GM10847 (cell line): ENCODE measurements at regions not wholly inside any gene's neighbourhood (a gene's known extent, or its start where the extent isn't known, plus 50 kb on each side); places are given as distances from the start of the nearest gene placed in this dataset.

Experiments used
- POLR2A ChIP-seq: IDR thresholded peaks from 2 replicates; pipeline ENCODE4 v1.6.1; 2011; ENCODE audit not compliant: insufficient read length; ENCODE audit errors: extremely low read depth

- TF ChIP-seq POLR2A = no peak
Measured at GRCh38 chr5:123753180-123753936, 241.4 kb downstream of the CSNK1G3 start.

GRCh38 chr5:123752552-123753179 lies 240.7 kb downstream of the CSNK1G3 start:
- TF ChIP-seq POLR2A = no peak

GRCh38 chr5:123751670-123752069 lies 239.7 kb downstream of the CSNK1G3 start:
- TF ChIP-seq POLR2A = no peak

GRCh38 chr5:123748239-123748638 lies 236.3 kb downstream of the CSNK1G3 start:
- no peak for TF ChIP-seq POLR2A

- TF ChIP-seq POLR2A = no peak
Measured at GRCh38 chr5:123746683-123747360, 234.8 kb downstream of the CSNK1G3 start.

- no peak for TF ChIP-seq POLR2A
Measured at GRCh38 chr5:123743990-123744583, 232.1 kb downstream of the CSNK1G3 start.

- TF ChIP-seq POLR2A = no peak
Measured at GRCh38 chr5:123735384-123735783, 223.4 kb downstream of the CSNK1G3 start.

- TF ChIP-seq POLR2A = no peak
Measured at GRCh38 chr5:123732257-123732656, 220.3 kb downstream of the CSNK1G3 start.

- TF ChIP-seq POLR2A = no peak
Measured at GRCh38 chr5:123722451-123722850, 210.5 kb downstream of the CSNK1G3 start.

- no peak for TF ChIP-seq POLR2A
Measured at GRCh38 chr5:123721675-123722276, 209.8 kb downstream of the CSNK1G3 start.

GRCh38 chr5:123720955-123721354 lies 209.0 kb downstream of the CSNK1G3 start:
- no peak for TF ChIP-seq POLR2A

- TF ChIP-seq POLR2A = no peak
Measured at GRCh38 chr5:123720339-123720738, 208.4 kb downstream of the CSNK1G3 start.

GRCh38 chr5:123719004-123719403 lies 207.0 kb downstream of the CSNK1G3 start:
- TF ChIP-seq POLR2A = no peak

GRCh38 chr5:123718238-123718637 lies 206.3 kb downstream of the CSNK1G3 start:
- no peak for TF ChIP-seq POLR2A

- TF ChIP-seq POLR2A = no peak
Measured at GRCh38 chr5:123717139-123717538, 205.2 kb downstream of the CSNK1G3 start.
